GM10248 (cell line): ENCODE measurements at regions not wholly inside any gene's neighbourhood (a gene's known extent, or its start where the extent isn't known, plus 50 kb on each side); places are given as distances from the start of the nearest gene placed in this dataset.

Source experiments
- CTCF ChIA-PET: fragments of 300-600 bp; sonication (Branson Sonifier 250); formaldehyde crosslinking; extraction: SDS; loops from one replicate; lab custom pipeline; 2021; ENCODE audit warnings: antibody characterized with exemption; lab: Yijun Ruan, JAX
- POLR2A ChIA-PET: fragments of 350-650 bp; sonication (Branson Sonifier 250); formaldehyde crosslinking; extraction: SDS; loops from one replicate; lab custom pipeline; 2020; ENCODE audit warnings: antibody characterized with exemption; lab: Yijun Ruan, JAX
- DNase-seq: peaks from one replicate; pipeline ENCODE4 v3.0.0; 2012; ENCODE audit errors: extremely low spot score
- CTCF ChIP-seq: IDR thresholded peaks from 2 replicates; pipeline ENCODE4 v1.5.1; 2012; ENCODE audit warnings: mild to moderate bottlenecking, low read depth; ENCODE audit errors: extremely low read depth, missing control alignments, control extremely low read depth

- POLR2A ChIA-PET: no interaction called here
- no peak for TF ChIP-seq CTCF
- CTCF ChIA-PET: no interaction called here
- DNase-seq: no peak
Measured at GRCh38 chrX:45824471-45824870, 623.8 kb upstream of the DIPK2B start.

GRCh38 chrX:45823536-45823935 lies 622.9 kb upstream of the DIPK2B start:
- no peak for TF ChIP-seq CTCF
- CTCF ChIA-PET: no interaction called here
- DNase-seq: no peak
- POLR2A ChIA-PET: no interaction called here

GRCh38 chrX:45822124-45822523 lies 621.4 kb upstream of the DIPK2B start:
- CTCF ChIA-PET: no interaction called here
- no peak for TF ChIP-seq CTCF
- DNase-seq: no peak
- POLR2A ChIA-PET: no interaction called here

- DNase-seq: no peak
- POLR2A ChIA-PET: no interaction called here
- TF ChIP-seq CTCF: no peak
- CTCF ChIA-PET: no interaction called here
Measured at GRCh38 chrX:45818913-45819312, 618.2 kb upstream of the DIPK2B start.

GRCh38 chrX:45815441-45815840 lies 614.8 kb upstream of the DIPK2B start:
- ChIA-PET POLR2A (no interaction called here), CTCF (interaction anchor here (1.7 kb wide), 1 partner anchor 9 kb away, joined by 4 read pairs; no protein-coding TSS in a partner anchor)
- TF ChIP-seq CTCF: no peak

GRCh38 chrX:45811326-45811725 lies 610.6 kb upstream of the DIPK2B start:
- CTCF ChIA-PET: no interaction called here
- no peak for DNase-seq
- POLR2A ChIA-PET: no interaction called here
- no peak for TF ChIP-seq CTCF

More at GRCh38 chrX:45815441-45815840, 614.8 kb upstream of the DIPK2B start:
- no peak for DNase-seq
